ENCODE measurements at regions not wholly inside any gene's neighbourhood (a gene's known extent, or its start where the extent isn't known, plus 50 kb on each side); places are given as distances from the start of the nearest gene placed in this dataset.

DNA sequence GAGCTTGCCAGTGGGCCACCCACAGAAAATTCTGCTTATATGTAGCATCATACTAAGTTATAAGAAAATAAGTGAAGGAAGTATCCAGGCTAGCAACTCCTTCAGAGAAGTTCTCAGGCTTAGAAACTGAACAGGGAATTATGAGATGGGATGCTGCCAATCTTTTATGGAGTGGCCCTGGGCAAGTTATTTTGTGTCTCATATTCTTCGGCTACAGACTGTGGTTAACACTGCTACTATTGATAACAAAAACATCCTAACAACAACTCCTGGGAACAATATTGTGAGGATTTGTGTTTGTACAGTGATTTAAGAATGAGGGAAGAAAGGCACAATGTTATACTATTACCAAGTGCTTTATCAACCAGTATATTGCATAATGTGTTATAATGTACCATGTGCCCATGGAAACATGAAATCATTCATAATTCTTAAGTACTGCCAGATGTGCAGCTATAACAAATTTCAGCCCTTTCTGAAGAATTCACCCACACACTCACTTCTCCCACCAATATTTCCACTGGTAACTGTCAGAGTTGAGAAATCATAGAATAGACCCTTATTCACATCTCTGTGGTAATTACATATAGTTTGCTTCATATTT, 113.3 kb upstream of the SOX5 start:
- TF ChIP-seq CTCF (IDR thresholded peaks at IDR 0.05) (no peak), EZH2phosphoT487 (IDR thresholded peaks at IDR 0.05) (no peak)

Measured in neural progenitor cell (in vitro differentiated cells).